ENCODE measurements at regions not wholly inside any gene's neighbourhood (a gene's known extent, or its start where the extent isn't known, plus 50 kb on each side); places are given as distances from the start of the nearest gene placed in this dataset.

DNA sequence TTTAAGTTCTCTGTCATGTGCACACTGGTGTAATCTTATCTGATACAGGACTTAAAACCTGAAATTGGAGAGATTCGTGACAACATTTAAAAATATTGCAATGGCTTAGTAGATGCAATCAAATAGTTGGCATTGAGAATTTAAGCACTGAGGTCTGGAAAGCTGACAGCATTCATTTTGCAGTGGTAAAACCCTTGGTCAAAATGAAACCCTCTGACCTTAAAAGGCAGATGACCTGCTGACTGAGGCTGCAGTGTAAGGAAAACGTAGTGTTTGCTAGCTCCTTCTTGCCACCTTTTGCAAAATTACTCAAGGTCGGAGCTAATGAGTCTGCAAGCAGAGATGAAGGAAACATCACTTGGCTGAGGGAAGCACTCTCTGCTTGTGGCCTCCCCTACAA lies 150.6 kb downstream of the KCTD12 start:
- TF ChIP-seq, protein P1, sequence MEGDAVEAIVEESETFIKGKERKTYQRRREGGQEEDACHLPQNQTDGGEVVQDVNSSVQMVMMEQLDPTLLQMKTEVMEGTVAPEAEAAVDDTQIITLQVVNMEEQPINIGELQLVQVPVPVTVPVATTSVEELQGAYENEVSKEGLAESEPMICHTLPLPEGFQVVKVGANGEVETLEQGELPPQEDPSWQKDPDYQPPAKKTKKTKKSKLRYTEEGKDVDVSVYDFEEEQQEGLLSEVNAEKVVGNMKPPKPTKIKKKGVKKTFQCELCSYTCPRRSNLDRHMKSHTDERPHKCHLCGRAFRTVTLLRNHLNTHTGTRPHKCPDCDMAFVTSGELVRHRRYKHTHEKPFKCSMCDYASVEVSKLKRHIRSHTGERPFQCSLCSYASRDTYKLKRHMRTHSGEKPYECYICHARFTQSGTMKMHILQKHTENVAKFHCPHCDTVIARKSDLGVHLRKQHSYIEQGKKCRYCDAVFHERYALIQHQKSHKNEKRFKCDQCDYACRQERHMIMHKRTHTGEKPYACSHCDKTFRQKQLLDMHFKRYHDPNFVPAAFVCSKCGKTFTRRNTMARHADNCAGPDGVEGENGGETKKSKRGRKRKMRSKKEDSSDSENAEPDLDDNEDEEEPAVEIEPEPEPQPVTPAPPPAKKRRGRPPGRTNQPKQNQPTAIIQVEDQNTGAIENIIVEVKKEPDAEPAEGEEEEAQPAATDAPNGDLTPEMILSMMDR (IDR thresholded peaks at IDR 0.05; ENCODE audit: insufficient read depth, low read length, missing control alignments): no peak
- POLR2A ChIA-PET: no interaction called here

DNA sequence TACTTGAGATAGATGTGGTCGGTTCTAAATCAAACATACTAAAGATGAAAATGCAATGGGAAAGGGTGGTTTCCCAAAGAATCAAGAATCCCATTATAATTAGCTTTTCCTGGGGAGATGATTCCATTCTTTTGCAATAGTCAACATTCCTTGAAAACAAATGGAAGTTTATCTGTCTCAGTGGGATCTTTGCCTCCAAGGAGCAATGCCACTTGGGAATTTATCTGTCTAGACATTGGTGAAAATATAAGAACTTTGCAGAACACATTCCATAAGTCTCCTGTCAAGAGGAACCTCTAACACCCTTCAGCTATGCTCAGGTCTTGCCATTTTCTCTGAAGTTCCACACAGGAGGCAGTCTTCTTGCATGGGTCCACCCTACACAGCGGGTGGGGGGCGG lies 152.5 kb downstream of the KCTD12 start:
- DNase-seq (ENCODE audit: low read depth, low spot score): no peak
- POLR2A ChIA-PET: no interaction called here
- TF ChIP-seq, protein P1 (IDR thresholded peaks at IDR 0.05; ENCODE audit: insufficient read depth, low read length, missing control alignments): no peak
- CTCF ChIA-PET: interaction anchor here (1.0 kb wide), 1 partner anchor 151 kb away, joined by 3 read pairs; no protein-coding TSS in a partner anchor
- no peak overlapping the region for H3K4me3 ChIP-seq (ENCODE audit: low read depth, low read length)

More for the DNA sequence above, 150.6 kb downstream of the KCTD12 start:
- DNase-seq (ENCODE audit: low read depth, low spot score): no peak
- CTCF ChIA-PET: no interaction called here
- no peak overlapping the region for H3K4me3 ChIP-seq (ENCODE audit: low read depth, low read length)

DNA sequence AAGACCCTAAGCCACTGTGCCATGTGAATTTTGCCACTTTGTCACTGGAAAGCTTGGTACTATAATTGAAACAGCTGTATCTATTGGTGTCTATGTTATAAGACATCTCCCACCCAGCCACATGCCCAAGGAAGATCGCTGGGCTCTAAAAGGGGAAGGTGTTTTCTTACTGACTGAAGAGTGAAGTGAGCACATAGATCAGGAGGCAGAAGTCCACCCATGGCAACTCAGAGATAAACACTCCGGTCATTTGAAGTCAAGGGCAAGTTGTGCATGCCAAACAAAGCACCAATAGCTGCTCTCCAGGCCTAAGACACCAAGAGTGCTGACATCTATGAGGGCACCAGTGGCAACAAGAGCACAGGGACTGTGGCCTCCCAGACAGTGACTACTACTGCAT lies 153.8 kb downstream of the KCTD12 start:
- no peak for DNase-seq (ENCODE audit: low read depth, low spot score)
- TF ChIP-seq, protein P1 (IDR thresholded peaks at IDR 0.05; ENCODE audit: insufficient read depth, low read length, missing control alignments): no peak
- ChIA-PET POLR2A (no interaction called here), CTCF (no interaction called here)
- no peak overlapping the region for H3K4me3 ChIP-seq (ENCODE audit: low read depth, low read length)

DNA sequence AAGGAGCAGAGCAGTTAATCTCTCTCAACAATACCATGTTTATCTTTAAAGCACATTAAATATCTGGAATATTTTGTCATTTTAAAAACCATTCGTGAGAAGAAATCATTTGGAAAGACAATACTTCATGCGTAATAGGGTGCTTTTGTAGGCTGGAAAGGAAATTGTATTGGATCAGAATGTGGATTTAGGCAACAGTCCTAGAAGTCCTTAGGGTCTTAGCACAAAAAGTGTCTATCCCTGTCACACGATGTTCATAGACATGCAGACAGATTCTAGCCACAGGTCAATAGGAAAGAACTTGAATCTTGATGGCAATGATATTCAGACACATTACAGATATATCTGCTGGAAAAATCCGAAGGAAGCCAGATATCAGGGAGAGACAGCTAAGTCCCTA lies 156.0 kb downstream of the KCTD12 start:
- CTCF ChIA-PET: interaction anchor here (0.9 kb wide), 1 partner anchor 249 kb away, joined by 3 read pairs; no protein-coding TSS in a partner anchor

DNA sequence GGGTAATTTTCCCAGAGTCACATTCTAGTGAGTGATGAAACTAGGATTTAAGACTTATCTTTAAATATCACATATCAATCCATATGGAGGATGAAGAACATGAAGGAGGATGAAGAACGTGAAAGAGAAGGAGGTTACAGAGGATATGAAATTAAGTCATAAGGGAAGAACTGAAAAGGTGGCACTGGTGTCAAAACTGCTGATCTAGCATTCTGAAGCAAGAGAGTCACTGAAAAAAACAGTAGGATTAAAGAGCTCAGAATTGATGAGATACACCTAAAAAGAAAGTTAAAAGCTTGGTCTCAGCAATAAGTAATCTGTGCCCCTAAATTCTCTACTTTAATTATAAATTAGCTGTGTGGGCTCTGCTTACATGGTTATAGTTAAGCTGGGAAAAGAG lies 156.5 kb downstream of the KCTD12 start:
- TF ChIP-seq, protein P1 (IDR thresholded peaks at IDR 0.05; ENCODE audit: insufficient read depth, low read length, missing control alignments): no peak
- ChIA-PET CTCF (interaction anchor here (0.9 kb wide), 1 partner anchor 250 kb away, joined by 3 read pairs; no protein-coding TSS in a partner anchor), POLR2A (no interaction called here)
- no peak overlapping the region for H3K4me3 ChIP-seq (ENCODE audit: low read depth, low read length)
- no peak for DNase-seq (ENCODE audit: low read depth, low spot score)

More for the DNA sequence above, 156.0 kb downstream of the KCTD12 start:
- POLR2A ChIA-PET: no interaction called here
- no peak overlapping the region for H3K4me3 ChIP-seq (ENCODE audit: low read depth, low read length)
- no peak for DNase-seq (ENCODE audit: low read depth, low spot score)
- TF ChIP-seq, protein P1 (IDR thresholded peaks at IDR 0.05; ENCODE audit: insufficient read depth, low read length, missing control alignments): no peak

DNA sequence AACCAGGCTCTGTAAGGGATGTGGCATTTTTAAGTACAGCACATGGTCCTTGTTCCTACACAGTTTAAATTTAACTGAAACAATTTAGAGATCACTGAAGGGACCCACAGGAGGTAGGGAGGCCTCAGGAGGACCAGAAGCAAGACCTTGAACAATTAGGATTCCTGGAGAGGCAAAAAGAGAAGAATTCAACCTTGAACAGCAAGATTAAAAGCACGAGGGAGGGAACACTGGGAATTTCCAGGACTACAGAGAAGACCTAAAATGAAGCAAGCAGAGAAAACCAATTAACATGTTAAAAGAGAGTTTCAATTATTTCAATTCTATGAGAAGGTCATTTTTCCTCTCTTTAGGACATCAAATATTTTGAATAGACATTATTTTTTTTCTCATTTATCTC lies 160.3 kb downstream of the KCTD12 start:
- ChIA-PET POLR2A (no interaction called here), CTCF (no interaction called here)
- H3K4me3 ChIP-seq (ENCODE audit: low read depth, low read length): no peak overlapping the region
- TF ChIP-seq, protein P1 (IDR thresholded peaks at IDR 0.05; ENCODE audit: insufficient read depth, low read length, missing control alignments): no peak
- no peak for DNase-seq (ENCODE audit: low read depth, low spot score)

Data from AG04449 (cell line).